ENCODE measurements at regions not wholly inside any gene's neighbourhood (a gene's known extent, or its start where the extent isn't known, plus 50 kb on each side); places are given as distances from the start of the nearest gene placed in this dataset.

- no peak for TF ChIP-seq CTCF (IDR thresholded peaks at IDR 0.05; ENCODE audit: partially characterized antibody, unreplicated experiment)
- H3K4me3 Mint-ChIP-seq (ENCODE audit: unreplicated experiment) = no peak overlapping the region
- DNase-seq = no peak
- no peaks in the 10 kb centered on the region for H3K27me3 Mint-ChIP-seq (ENCODE audit: unreplicated experiment)
- no peaks in the 10 kb centered on the region for H3K9me3 Mint-ChIP-seq (ENCODE audit: unreplicated experiment)
- H3K4me1 Mint-ChIP-seq (ENCODE audit: low read depth, unreplicated experiment) = no peaks in the 10 kb centered on the region
- H3K36me3 Mint-ChIP-seq (ENCODE audit: unreplicated experiment) = no peaks in the 10 kb centered on the region
- no peak overlapping the region for H3K27ac Mint-ChIP-seq (ENCODE audit: unreplicated experiment)
These were observed 175.0 kb downstream of the OTUD1 start for GRCh38 chr10:23613900-23614299.

- Mint-ChIP-seq H3K27ac (ENCODE audit: unreplicated experiment) (no peak overlapping the region), H3K4me3 (ENCODE audit: unreplicated experiment) (no peak overlapping the region), H3K9me3 (ENCODE audit: unreplicated experiment) (no peaks in the 10 kb centered on the region), H3K27me3 (ENCODE audit: unreplicated experiment) (no peaks in the 10 kb centered on the region), H3K4me1 (ENCODE audit: low read depth, unreplicated experiment) (no peaks in the 10 kb centered on the region), H3K36me3 (ENCODE audit: unreplicated experiment) (no peaks in the 10 kb centered on the region)
- no peak for TF ChIP-seq CTCF (IDR thresholded peaks at IDR 0.05; ENCODE audit: partially characterized antibody, unreplicated experiment)
- DNase-seq = no peak
These were observed 175.6 kb downstream of the OTUD1 start for GRCh38 chr10:23614483-23614882.

GRCh38 chr10:23630376-23630775 is 191.5 kb downstream of the OTUD1 start:
- Mint-ChIP-seq H3K4me3 (ENCODE audit: unreplicated experiment) (no peak overlapping the region), H3K9me3 (ENCODE audit: unreplicated experiment) (no peaks in the 10 kb centered on the region), H3K4me1 (ENCODE audit: low read depth, unreplicated experiment) (no peaks in the 10 kb centered on the region), H3K36me3 (ENCODE audit: unreplicated experiment) (no peaks in the 10 kb centered on the region), H3K27ac (ENCODE audit: unreplicated experiment) (no peak overlapping the region), H3K27me3 (ENCODE audit: unreplicated experiment) (no peaks in the 10 kb centered on the region)
- TF ChIP-seq CTCF (IDR thresholded peaks at IDR 0.05; ENCODE audit: partially characterized antibody, unreplicated experiment) = no peak
- DNase-seq = no peak

GRCh38 chr10:23630885-23631284 is 192.0 kb downstream of the OTUD1 start:
- no peak for TF ChIP-seq CTCF (IDR thresholded peaks at IDR 0.05; ENCODE audit: partially characterized antibody, unreplicated experiment)
- Mint-ChIP-seq H3K27ac (ENCODE audit: unreplicated experiment) (no peak overlapping the region), H3K9me3 (ENCODE audit: unreplicated experiment) (no peaks in the 10 kb centered on the region), H3K4me3 (ENCODE audit: unreplicated experiment) (no peak overlapping the region), H3K27me3 (ENCODE audit: unreplicated experiment) (no peaks in the 10 kb centered on the region), H3K4me1 (ENCODE audit: low read depth, unreplicated experiment) (no peaks in the 10 kb centered on the region), H3K36me3 (ENCODE audit: unreplicated experiment) (no peaks in the 10 kb centered on the region)
- DNase-seq = no peak

GRCh38 chr10:23643111-23643780 is 204.4 kb downstream of the OTUD1 start:
- Mint-ChIP-seq H3K4me1 (ENCODE audit: low read depth, unreplicated experiment) (no peaks in the 10 kb centered on the region), H3K27ac (ENCODE audit: unreplicated experiment) (no peak overlapping the region), H3K27me3 (ENCODE audit: unreplicated experiment) (no peaks in the 10 kb centered on the region), H3K36me3 (ENCODE audit: unreplicated experiment) (no peaks in the 10 kb centered on the region), H3K4me3 (ENCODE audit: unreplicated experiment) (no peak overlapping the region), H3K9me3 (ENCODE audit: unreplicated experiment) (no peaks in the 10 kb centered on the region)
- TF ChIP-seq CTCF (IDR thresholded peaks at IDR 0.05; ENCODE audit: partially characterized antibody, unreplicated experiment) = no peak
- DNase-seq = no peak
